GM10266 (cell line): ENCODE measurements at regions not wholly inside any gene's neighbourhood (a gene's known extent, or its start where the extent isn't known, plus 50 kb on each side); places are given as distances from the start of the nearest gene placed in this dataset.
"Not testable (repeated sequence)": the region's sequence is repeated elsewhere in the genome, so short reads cannot be mapped to it uniquely, and the experiment has no call there.

Experiments
- DNase-seq: peaks from one replicate; pipeline ENCODE4 v3.0.0; 2012; ENCODE audit errors: extremely low spot score
- TF ChIP-seq, protein P1 (sequence below): IDR thresholded peaks from 2 replicates; pipeline ENCODE4 v1.5.1; 2012; ENCODE audit warnings: mild to moderate bottlenecking, low read depth; ENCODE audit not compliant: control insufficient read depth, insufficient read depth; ENCODE audit errors: missing control alignments

DNA sequence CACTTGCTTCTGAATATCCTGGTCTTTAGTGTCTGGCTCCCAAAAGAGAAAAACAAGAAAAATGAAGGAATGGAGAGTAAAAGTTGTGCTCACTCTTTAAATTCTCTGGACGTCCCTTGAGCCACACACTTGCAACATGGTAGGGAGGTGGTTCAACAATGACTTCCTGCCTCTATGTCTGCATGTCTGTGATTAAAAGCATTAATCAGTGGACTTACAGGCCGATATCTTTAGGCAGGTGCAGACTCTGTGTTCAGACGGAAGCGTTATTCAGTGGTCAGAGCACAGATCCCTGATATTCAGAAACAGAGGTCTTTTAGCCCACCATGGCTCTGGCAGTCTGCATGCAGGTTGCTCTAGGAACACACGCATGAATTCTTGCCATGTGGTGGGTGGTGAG, 1920.0 kb upstream of the RAG2 start:
- TF ChIP-seq, protein P1, sequence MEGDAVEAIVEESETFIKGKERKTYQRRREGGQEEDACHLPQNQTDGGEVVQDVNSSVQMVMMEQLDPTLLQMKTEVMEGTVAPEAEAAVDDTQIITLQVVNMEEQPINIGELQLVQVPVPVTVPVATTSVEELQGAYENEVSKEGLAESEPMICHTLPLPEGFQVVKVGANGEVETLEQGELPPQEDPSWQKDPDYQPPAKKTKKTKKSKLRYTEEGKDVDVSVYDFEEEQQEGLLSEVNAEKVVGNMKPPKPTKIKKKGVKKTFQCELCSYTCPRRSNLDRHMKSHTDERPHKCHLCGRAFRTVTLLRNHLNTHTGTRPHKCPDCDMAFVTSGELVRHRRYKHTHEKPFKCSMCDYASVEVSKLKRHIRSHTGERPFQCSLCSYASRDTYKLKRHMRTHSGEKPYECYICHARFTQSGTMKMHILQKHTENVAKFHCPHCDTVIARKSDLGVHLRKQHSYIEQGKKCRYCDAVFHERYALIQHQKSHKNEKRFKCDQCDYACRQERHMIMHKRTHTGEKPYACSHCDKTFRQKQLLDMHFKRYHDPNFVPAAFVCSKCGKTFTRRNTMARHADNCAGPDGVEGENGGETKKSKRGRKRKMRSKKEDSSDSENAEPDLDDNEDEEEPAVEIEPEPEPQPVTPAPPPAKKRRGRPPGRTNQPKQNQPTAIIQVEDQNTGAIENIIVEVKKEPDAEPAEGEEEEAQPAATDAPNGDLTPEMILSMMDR = no peak

GRCh38 chr11:38512830-38513229, 1914.8 kb upstream of the RAG2 start:
- DNase-seq = not testable (repeated sequence)

More for the DNA sequence above, 1920.0 kb upstream of the RAG2 start:
- no peak for DNase-seq

GRCh38 chr11:38510041-38510440, 1912.0 kb upstream of the RAG2 start:
- TF ChIP-seq, protein P1 = no peak
- no peak for DNase-seq

DNA sequence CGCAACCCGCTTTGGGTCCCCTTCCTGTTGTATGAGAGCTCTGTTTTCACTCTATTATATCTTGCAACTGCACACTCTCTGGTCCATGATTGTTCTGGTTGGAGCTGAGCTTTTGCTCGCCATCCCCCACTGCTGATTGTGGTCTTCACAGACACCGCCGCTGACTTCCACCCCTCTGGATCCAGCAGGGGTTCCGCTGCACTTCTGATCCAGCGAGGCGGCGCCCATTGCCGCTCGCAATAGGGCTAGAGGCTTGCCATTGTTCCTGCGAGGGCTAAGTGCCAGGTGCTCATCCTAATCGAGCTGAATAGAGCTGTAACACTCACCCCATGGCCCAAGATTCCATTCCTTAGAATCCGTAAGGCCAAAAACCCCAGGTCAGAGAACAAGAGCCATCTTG, 1905.8 kb upstream of the RAG2 start:
- no peak for DNase-seq
- TF ChIP-seq, protein P1 = no peak

DNA sequence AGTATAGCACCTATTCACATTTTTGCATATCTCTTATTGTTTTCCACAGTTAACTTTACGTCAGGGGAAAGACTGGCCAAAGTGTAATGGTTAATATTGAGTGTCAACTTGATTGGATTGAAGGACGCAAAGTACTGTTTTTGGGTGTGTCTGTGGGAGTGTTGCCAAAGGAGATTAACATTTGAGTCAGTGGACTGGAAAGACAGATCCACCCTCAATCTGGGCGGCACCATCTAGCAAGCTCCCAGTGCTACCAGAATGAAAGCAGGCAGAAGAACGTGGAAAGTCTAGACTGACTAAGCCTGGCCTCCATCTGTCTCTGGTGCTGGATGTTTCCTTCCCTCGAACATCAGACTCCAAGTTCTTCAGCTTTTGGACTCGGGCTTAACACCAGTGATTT, 1900.7 kb upstream of the RAG2 start:
- no peak for DNase-seq
- TF ChIP-seq, protein P1 = no peak

- no peak for DNase-seq
- TF ChIP-seq, protein P1 = no peak
These were observed 1894.0 kb upstream of the RAG2 start for GRCh38 chr11:38491986-38492385.

DNA sequence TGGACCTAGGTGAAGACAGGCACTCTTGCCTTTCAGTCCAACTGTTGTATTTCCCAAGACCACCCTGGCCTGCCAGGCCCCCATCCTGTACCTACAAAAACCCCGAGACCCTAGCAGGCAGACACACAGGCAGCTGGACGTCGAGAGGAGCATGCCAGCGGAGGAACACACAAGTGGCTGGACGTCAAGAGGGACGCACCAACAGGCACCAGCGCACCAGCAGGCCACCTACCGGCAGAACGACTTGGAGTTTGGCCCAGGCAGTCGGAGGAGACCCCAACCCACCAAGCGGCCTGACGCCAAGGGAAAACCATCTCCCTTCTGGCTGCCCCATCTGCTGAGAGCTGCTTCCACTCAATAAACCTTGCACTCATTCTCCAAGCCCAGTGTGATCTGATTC, 1883.4 kb upstream of the RAG2 start:
- TF ChIP-seq, protein P1 = no peak
- DNase-seq = no peak
